PC-3 (cell line): ENCODE measurements at regions not wholly inside any gene's neighbourhood (a gene's known extent, or its start where the extent isn't known, plus 50 kb on each side); places are given as distances from the start of the nearest gene placed in this dataset.

ENCODE experiments used
- ATAC-seq: fragments of 200-7000 bp; cut with Tn5 transposase; 2 replicates; pipeline ENCODE4 v1.9.1; 2020; ENCODE audit warnings: mild to moderate bottlenecking, moderate library complexity
- BruUV-seq: library from RNA; stranded (reverse); fragments of 400-500 nt; replicated peaks from 2 replicates; lab custom pipeline; 2021; lab: Mats Ljungman, UMichigan
- CTCF ChIA-PET: fragments of 300-600 bp; sonication (Branson Sonifier 250); formaldehyde crosslinking; loops from one replicate; lab custom pipeline; 2022; ENCODE audit warnings: antibody characterized with exemption; lab: Charles Lee
- POLR2A ChIA-PET: fragments of 300-600 bp; sonication (Branson Sonifier 250); formaldehyde crosslinking; loops from one replicate; lab custom pipeline; 2022; ENCODE audit warnings: antibody characterized with exemption; ENCODE audit not compliant: unreplicated experiment; lab: Charles Lee
- DNase-seq: peaks from one replicate; pipeline ENCODE4 v3.0.0-alpha.2; 2015
- H2AFZ ChIP-seq: fragments of 300-600 bp; sonication (generic); 2 replicates; pipeline ENCODE4 v1.6.0; 2016; ENCODE audit warnings: antibody characterized with exemption, low read length
- H3F3A ChIP-seq: fragments of 300-600 bp; sonication (generic); one replicate; pipeline ENCODE4 v1.6.0; 2017; ENCODE audit warnings: antibody characterized with exemption, low read length, control low read depth, mild to moderate bottlenecking; ENCODE audit not compliant: unreplicated experiment
- H3K27ac ChIP-seq: fragments of 300-600 bp; sonication (generic); 2 replicates; pipeline ENCODE4 v1.5.1; 2016; ENCODE audit warnings: mild to moderate bottlenecking, low read length
- H3K27me3 ChIP-seq: fragments of 300-600 bp; sonication (generic); 2 replicates; pipeline ENCODE4 v1.6.1; 2016; ENCODE audit warnings: low read length, mixed read lengths
- H3K36me3 ChIP-seq: fragments of 300-600 bp; sonication (generic); 2 replicates; pipeline ENCODE4 v1.6.1; 2016; ENCODE audit warnings: low read depth, mixed run types, low read length, mixed read lengths
- H3K4me1 ChIP-seq: fragments of 300-600 bp; sonication (generic); 2 replicates; pipeline ENCODE4 v1.5.1; 2016; ENCODE audit warnings: low read length; ENCODE audit not compliant: insufficient read depth
- H3K4me2 ChIP-seq: fragments of 300-600 bp; sonication (generic); 2 replicates; pipeline ENCODE4 v1.6.0; 2016; ENCODE audit warnings: low read length
- H3K4me3 ChIP-seq: fragments of 300-600 bp; sonication (generic); 2 replicates; pipeline ENCODE4 v1.5.1; 2016; ENCODE audit warnings: mild to moderate bottlenecking, low read length, mixed read lengths
- H3K79me2 ChIP-seq: fragments of 300-600 bp; sonication (generic); 2 replicates; pipeline ENCODE4 v1.6.1; 2017; ENCODE audit warnings: low read length, mixed read lengths
- H3K9ac ChIP-seq: fragments of 300-600 bp; sonication (generic); 2 replicates; pipeline ENCODE4 v1.6.0; 2016; ENCODE audit warnings: mild to moderate bottlenecking, low read length
- H3K9me2 ChIP-seq: fragments of 300-600 bp; sonication (generic); replicated peaks from 2 replicates; pipeline ENCODE4 v1.6.1; 2016; ENCODE audit warnings: mixed run types, low read length, mixed read lengths
- H3K9me3 ChIP-seq: fragments of 300-600 bp; sonication (generic); 2 replicates; pipeline ENCODE4 v1.6.1; 2016; ENCODE audit warnings: low read length, mixed read lengths
- H4K20me1 ChIP-seq: fragments of 300-600 bp; sonication (generic); 2 replicates; pipeline ENCODE4 v1.6.1; 2016; ENCODE audit warnings: low read length, mixed read lengths
- EZH2 ChIP-seq: fragments of 300-600 bp; sonication (generic); IDR thresholded peaks from one replicate; pipeline ENCODE4 v1.6.1; 2017; ENCODE audit warnings: antibody characterized with exemption, mild to moderate bottlenecking, low read length; ENCODE audit not compliant: unreplicated experiment
- EZH2phosphoT487 ChIP-seq: fragments of 300-600 bp; sonication (generic); IDR thresholded peaks from 2 replicates; pipeline ENCODE4 v1.6.1; 2018; ENCODE audit warnings: mild to moderate bottlenecking, antibody characterized with exemption, low read length, borderline replicate concordance
- intact Hi-C: fragments of 100-400 bp; cut with micrococcal nuclease; formaldehyde crosslinking; loops from 2 replicates; pipeline ENCODE4 v1.9.0; 2023
- TF ChIP-seq, protein P1 (sequence below): fragments of 300-600 bp; sonication (generic); conservative IDR thresholded peaks from 2 replicates; pipeline ENCODE4 v1.5.1; 2017; ENCODE audit warnings: antibody characterized with exemption, low read depth, mild to moderate bottlenecking, low read length

DNA sequence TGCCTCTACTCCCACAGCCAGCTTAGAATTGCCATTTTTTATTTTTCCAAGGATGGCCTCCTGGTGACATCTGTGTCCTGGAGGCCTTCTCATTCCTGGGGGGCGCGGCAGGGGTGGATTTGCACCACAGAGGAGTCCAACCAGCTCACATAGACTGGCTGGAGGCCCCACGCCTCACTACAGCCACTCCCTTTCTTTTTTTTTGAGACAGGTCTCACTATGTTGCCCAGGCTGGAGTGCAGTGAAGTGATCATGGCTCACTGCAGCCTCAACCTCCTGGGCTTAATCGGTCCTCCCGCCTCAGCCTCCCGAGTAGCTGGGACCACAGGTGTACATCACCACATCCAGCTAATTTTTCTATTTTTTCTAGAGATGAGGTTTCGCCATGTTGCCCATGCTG is 57.6 kb upstream of the DOCK1 start:
- H3K79me2 ChIP-seq, result no peaks in the 10 kb centered on the region
- DNase-seq (no peak), ATAC-seq (no peak)
- no peaks in the 10 kb centered on the region for H3K36me3 ChIP-seq
- no peak overlapping the region for H3K9ac ChIP-seq
- BruUV-seq, result no TSS peak
- H4K20me1 ChIP-seq, result no peaks in the 10 kb centered on the region
- no peaks in the 10 kb centered on the region for H3F3A ChIP-seq
- no peaks in the 10 kb centered on the region for H3K27me3 ChIP-seq
- intact Hi-C loops, result no loop called here
- H2AFZ ChIP-seq, result no peak overlapping the region
- H3K9me2 ChIP-seq, result no peaks in the 10 kb centered on the region
- H3K27ac ChIP-seq, result no peak overlapping the region
- TF ChIP-seq, protein P1, sequence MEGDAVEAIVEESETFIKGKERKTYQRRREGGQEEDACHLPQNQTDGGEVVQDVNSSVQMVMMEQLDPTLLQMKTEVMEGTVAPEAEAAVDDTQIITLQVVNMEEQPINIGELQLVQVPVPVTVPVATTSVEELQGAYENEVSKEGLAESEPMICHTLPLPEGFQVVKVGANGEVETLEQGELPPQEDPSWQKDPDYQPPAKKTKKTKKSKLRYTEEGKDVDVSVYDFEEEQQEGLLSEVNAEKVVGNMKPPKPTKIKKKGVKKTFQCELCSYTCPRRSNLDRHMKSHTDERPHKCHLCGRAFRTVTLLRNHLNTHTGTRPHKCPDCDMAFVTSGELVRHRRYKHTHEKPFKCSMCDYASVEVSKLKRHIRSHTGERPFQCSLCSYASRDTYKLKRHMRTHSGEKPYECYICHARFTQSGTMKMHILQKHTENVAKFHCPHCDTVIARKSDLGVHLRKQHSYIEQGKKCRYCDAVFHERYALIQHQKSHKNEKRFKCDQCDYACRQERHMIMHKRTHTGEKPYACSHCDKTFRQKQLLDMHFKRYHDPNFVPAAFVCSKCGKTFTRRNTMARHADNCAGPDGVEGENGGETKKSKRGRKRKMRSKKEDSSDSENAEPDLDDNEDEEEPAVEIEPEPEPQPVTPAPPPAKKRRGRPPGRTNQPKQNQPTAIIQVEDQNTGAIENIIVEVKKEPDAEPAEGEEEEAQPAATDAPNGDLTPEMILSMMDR, result no peak
- no peak for TF ChIP-seq EZH2phosphoT487
- no peak for TF ChIP-seq EZH2
- no peak overlapping the region for H3K4me2 ChIP-seq
- POLR2A ChIA-PET, result no interaction called here
- H3K4me1 ChIP-seq, result no peaks in the 10 kb centered on the region
- no peaks in the 10 kb centered on the region for H3K9me3 ChIP-seq
- CTCF ChIA-PET, result no interaction called here
- no peak overlapping the region for H3K4me3 ChIP-seq

DNA sequence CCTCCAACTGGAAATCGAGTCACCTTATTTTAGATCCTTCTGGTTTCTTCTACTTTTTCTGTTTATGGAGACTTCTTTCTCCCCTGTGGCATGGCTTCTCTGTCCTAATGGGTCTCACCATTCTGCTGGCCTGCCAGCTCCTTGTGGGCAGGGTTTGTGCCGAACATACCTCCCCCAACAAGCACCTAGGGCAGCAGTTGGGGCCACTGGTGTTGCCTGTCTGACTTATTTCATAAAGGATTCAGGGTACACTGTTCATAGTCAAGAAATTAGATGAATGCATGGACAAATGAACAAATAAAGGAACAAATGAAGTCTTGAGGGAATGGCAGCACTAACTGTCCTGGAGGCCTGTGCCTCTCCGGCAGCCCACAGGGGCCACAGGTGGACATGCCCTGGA is 55.6 kb upstream of the DOCK1 start:
- no peak for TF ChIP-seq EZH2
- TF ChIP-seq, protein P1, result no peak
- no peak for TF ChIP-seq EZH2phosphoT487
- H3K4me2 ChIP-seq, result no peak overlapping the region
- CTCF ChIA-PET, result no interaction called here
- intact Hi-C loops, result no loop called here
- H3K27me3 ChIP-seq, result no peaks in the 10 kb centered on the region
- POLR2A ChIA-PET, result no interaction called here
- H2AFZ ChIP-seq, result no peak overlapping the region
- H3F3A ChIP-seq, result no peaks in the 10 kb centered on the region
- no peaks in the 10 kb centered on the region for H3K4me1 ChIP-seq
- no peak for DNase-seq
- H3K79me2 ChIP-seq, result no peaks in the 10 kb centered on the region
- BruUV-seq, result no TSS peak
- no peak overlapping the region for H3K9ac ChIP-seq
- H3K36me3 ChIP-seq, result no peaks in the 10 kb centered on the region
- no peak for ATAC-seq
- H3K27ac ChIP-seq, result no peak overlapping the region
- H3K9me2 ChIP-seq, result no peaks in the 10 kb centered on the region
- H3K9me3 ChIP-seq, result no peaks in the 10 kb centered on the region
- no peaks in the 10 kb centered on the region for H4K20me1 ChIP-seq
- no peak overlapping the region for H3K4me3 ChIP-seq

DNA sequence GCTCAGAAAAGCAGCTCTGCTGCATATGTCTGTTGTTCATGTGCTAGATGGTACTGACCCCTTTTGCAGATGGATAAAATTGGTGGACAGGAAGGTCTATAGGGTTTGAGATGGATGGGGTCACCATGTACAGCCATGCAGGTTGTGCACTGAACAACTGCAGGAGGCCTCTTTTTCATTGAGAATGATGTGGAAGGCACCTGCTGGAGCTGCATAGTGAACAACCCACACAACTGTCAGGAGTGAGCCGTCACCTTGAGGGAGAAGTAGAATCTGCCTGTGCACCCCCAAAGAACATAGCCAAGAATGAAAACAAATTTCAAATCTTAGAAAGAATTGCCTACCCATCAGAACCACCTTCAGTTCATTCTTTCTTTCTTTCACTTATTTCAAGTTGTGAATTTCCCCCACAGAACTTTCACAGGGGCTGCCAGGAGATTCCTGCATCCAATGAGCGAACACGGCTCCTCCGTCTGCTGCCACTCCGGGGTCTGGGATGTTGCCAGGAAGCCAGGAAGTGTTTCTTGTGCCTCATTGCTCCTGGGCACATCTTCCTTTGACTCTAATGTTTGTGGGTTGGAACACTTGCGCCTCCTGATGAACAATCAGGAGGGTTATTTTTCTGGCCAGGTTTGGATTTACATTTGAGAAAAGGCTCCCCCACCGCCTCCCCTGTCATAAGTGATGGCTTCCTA is 53.7 kb upstream of the DOCK1 start:
- H4K20me1 ChIP-seq, result no peaks in the 10 kb centered on the region
- no peaks in the 10 kb centered on the region for H3K27me3 ChIP-seq
- no peaks in the 10 kb centered on the region for H3K36me3 ChIP-seq
- no peak for DNase-seq
- H3K9ac ChIP-seq, result no peak overlapping the region
- H3K4me3 ChIP-seq, result no peak overlapping the region
- no peaks in the 10 kb centered on the region for H3K79me2 ChIP-seq
- BruUV-seq, result no TSS peak
- H3K4me2 ChIP-seq, result no peak overlapping the region
- ChIA-PET POLR2A (no interaction called here), CTCF (no interaction called here)
- no peak overlapping the region for H2AFZ ChIP-seq
- no peaks in the 10 kb centered on the region for H3K9me2 ChIP-seq
- H3K27ac ChIP-seq, result no peak overlapping the region
- H3K4me1 ChIP-seq, result no peaks in the 10 kb centered on the region
- TF ChIP-seq EZH2phosphoT487 (no peak), EZH2 (no peak)
- TF ChIP-seq, protein P1, result no peak
- no peaks in the 10 kb centered on the region for H3K9me3 ChIP-seq
- no peaks in the 10 kb centered on the region for H3F3A ChIP-seq
- ATAC-seq, result no peak
- intact Hi-C loops, result no loop called here
